ENCODE measurements at regions not wholly inside any gene's neighbourhood (a gene's known extent, or its start where the extent isn't known, plus 50 kb on each side); places are given as distances from the start of the nearest gene placed in this dataset.

DNA sequence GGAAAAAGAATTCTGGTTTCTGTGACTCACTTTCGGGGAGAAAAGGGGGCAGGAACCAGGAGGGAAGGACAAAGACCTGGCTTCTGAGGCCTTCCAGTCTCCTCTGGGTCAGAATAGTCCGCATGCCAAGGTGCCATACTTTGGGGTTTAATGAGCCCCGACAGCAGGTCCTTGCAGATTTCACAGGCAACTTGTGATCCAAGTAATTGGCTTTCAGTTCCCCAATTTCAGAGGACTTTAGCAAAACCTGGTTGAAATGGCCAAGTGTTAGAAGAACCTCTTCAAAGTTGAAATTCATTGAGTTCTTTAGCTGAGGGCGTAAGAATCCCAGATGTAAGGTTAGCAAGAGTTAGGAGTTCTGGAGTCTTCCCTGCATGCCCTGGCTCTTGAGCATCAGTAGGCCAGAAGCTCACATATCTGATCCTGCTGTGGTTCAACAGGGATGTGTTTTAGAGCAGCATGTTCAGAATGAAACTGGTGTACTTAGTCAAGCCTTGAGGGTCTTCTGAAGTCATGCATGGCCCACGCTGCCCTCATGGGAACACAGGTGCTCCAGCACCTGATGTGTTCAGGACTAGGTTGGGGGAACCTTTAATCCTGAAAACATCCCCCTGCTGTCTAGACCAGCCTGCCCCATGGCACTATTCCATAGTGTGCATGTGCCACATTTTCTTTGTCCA, 143.0 kb downstream of the NUP35 start:
- no peak for DNase-seq (ENCODE audit: extremely low read depth in 1 of 11, low read depth in 9 of 11, low spot score in 4 of 11)

DNA sequence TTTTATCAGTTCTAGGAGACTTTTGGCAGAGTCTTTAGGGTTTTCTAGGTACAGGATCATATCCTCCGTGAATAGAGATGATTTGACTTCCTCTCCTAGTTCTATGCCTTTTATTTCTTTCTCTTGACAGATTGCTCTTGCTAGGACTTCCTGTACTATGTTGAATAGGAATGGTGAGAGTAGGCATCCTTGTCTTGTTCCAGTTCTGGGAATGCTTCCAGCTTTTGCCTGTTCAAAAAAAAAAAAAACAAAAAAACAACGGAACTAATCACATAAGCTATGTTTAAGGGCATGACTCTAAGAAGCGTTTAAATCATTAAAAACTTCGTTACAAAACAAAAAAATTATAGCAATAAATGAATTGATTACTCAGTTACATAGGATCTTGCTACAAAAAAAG, 145.7 kb downstream of the NUP35 start:
- no peak for DNase-seq (ENCODE audit: extremely low read depth in 1 of 11, low read depth in 9 of 11, low spot score in 4 of 11)

DNA sequence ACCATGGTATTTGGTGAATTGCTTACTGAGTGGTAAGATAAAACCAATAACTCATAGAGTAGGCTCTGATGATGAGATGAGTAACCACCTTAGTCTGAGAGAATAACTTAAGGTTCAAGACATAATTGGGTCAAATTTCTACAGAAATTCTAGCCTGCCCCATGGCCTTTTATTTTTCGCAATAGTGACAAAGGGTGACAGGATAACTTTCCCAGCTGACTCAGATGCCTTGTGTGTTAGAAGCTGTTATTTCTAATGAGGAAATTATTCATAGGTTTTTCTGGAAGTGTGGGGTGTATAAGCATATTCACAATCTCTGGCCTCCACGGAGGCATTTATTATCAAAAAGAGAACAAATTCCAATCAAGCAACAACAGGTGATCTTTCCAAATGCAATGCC, 159.0 kb downstream of the NUP35 start:
- no peak for DNase-seq (ENCODE audit: extremely low read depth in 1 of 11, low read depth in 9 of 11, low spot score in 4 of 11)

DNA sequence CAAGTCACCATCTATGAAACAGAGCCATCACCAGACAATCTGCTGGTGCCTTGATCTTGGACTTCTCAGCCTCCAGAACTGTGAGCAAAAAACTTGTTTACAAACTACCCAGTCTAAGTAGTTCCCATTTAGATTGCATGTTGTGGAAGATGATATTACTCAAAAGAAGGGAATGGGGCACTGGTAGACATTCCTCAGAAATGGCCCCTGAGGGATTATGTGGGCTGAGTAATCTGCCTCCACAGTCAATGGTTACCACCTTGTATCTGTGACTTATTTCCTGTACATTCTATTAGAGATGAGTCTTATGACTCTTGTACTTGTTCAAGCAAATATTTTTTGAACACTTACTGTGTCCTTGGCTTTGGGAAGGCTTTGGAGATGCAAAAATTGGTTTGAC, 160.4 kb downstream of the NUP35 start:
- DNase-seq (ENCODE audit: extremely low read depth in 1 of 11, low read depth in 9 of 11, low spot score in 4 of 11), result no peak

DNA sequence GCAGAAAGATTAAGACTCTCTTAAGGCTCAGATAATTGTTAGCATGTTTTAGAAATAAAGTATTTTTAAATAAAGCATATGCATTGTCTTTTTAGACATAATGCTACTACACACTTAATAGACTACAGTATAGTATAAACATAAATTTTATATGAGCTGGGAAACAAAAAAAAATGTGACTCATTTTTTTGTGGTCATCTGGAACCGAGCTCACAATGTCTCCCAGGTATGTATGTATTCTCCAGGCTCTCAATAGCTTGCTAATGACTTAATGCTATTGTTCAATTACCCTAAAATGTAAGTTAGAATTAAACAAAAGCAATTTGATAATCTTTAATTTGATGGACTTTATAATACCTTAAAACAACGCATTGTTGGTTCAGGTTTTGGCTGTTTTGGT, 167.2 kb downstream of the NUP35 start:
- no peak for DNase-seq (ENCODE audit: extremely low read depth in 1 of 11, low read depth in 9 of 11, low spot score in 4 of 11)

DNA sequence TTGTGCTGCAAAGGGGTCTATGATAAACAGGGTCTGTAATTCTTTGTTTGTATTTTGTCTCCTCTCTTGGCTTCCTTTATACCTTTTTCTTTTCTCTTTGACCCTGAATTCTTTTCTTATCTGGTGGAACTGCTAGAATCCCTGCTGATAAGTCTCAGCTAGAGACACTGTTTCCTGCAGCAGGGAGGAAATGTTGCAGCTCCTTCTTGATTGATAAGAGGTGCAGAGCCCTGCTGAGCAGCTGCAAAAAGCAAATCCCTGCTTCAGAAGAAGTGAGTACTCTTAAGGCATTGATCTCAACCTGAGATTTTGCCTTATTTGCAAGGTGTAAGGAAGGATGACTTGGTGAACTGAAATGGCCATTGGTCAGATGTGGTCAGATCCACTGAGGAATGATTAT, 167.8 kb downstream of the NUP35 start:
- DNase-seq (ENCODE audit: extremely low read depth in 1 of 11, low read depth in 9 of 11, low spot score in 4 of 11), result no peak

DNA sequence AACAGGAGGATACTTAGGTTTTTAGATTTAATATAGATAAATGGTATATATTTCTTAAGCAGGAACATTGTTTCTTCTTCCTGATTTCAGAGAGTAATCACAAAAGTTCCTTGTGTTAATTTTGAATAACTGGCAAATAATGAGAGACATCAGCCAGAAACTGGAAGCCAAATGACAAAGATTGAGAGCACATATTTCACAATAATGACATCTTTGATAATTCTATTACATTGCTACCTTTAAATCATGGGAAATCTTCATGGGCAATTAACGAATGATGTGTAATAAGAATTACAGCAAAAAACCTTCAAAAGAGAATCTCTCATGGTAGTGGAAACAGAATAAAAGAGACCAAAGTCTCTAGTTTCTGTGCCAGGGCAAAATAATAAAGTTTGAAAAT, 215.1 kb downstream of the NUP35 start:
- DNase-seq (ENCODE audit: extremely low read depth in 1 of 11, low read depth in 9 of 11, low spot score in 4 of 11), result no peak

DNA sequence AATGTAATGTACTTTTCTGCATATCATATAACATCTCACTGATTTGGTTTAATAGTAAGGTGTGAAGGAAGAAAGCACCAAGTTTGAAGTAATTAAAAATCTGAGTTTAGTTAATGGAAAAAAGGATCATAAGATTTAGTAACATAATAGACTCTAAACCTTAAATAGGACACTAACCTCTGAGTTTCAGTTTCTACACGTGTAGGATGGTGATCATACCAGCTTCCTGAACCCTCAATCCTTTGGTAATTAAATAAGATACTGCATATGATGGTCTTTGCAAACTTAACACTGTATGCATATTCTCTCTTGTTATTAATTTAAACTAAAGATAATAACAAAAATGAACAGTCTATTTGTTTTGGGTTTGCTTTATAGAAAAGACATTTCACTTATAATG, 216.8 kb downstream of the NUP35 start:
- no peak for DNase-seq (ENCODE audit: extremely low read depth in 1 of 11, low read depth in 9 of 11, low spot score in 4 of 11)

DNA sequence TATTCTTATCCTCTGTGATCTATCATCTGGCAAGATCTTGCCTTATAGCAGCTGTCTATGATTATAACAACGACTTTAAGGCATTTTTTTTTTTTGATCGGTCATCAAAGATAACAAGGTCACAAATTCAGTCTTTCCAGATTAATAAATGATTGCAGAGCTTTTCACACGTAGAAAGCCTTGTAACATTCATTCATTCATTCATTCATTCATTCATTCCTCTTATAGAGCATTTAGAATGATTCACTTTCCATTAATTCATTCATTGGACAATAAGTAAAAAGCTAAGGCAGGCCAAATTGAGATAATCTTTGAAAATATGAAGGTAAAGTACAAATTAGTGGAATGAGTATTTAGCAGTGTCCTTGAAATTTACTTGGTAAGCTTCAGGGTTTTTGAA, 223.7 kb downstream of the NUP35 start:
- DNase-seq (ENCODE audit: extremely low read depth in 1 of 11, low read depth in 9 of 11, low spot score in 4 of 11), result no peak

DNA sequence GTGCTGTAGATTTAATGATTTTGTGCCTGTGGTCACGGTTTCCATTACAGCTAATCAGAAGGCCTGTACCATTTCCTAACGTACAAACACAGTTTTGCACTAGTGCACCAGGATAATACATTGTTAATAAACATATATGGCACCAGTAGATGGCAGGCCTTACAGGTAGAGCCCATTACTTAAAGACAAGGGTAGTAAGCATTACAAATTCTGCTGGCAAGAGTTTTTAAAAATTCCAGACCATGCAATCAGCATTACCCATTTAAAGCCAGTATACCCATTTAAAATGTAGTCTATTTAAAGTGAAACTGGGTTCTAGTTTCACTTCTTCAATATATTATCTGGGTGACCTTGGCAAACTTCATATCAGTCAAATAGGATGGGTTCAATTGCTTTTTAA, 224.2 kb downstream of the NUP35 start:
- no peak for DNase-seq (ENCODE audit: extremely low read depth in 1 of 11, low read depth in 9 of 11, low spot score in 4 of 11)

DNA sequence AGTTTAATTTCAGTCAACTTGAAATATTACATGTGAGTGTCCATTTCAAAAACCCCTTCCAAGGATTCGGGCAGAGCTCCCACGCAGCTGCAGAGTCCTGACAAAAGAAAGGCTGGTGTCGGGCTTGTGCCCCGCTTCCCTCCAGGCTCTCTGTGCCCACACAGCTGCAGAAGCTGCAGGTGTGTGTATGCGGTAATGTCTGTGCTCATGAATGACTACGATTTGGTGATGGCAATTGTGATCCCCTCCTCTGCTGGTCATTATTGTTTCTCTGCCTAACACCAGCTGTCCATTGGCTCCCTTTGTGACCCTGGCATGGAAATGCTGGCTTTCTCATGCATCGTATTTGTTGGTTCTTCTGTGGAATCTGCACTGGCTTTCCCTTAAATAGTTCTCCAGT, 224.8 kb downstream of the NUP35 start:
- no peak for DNase-seq (ENCODE audit: extremely low read depth in 1 of 11, low read depth in 9 of 11, low spot score in 4 of 11)

DNA sequence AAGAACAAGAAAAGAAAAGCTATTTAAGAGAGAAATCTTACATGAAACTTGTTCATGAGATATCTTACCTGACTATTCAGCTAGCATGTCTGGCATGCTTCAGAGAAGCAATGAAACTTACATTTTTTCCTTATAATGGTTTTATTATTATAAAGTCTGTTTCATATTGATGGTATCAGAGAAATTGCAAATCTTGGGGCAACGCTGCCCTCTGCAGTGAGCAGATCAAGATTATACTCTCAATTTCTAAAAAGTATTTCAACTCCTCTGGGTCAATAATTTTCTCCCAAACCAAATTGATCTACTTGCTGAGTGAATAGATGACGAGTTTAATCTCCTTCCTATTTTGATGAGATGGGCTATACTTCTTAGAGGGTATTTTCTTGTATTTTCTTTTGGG, 235.6 kb downstream of the NUP35 start:
- no peak for DNase-seq (ENCODE audit: extremely low read depth in 1 of 11, low read depth in 9 of 11, low spot score in 4 of 11)

DNA sequence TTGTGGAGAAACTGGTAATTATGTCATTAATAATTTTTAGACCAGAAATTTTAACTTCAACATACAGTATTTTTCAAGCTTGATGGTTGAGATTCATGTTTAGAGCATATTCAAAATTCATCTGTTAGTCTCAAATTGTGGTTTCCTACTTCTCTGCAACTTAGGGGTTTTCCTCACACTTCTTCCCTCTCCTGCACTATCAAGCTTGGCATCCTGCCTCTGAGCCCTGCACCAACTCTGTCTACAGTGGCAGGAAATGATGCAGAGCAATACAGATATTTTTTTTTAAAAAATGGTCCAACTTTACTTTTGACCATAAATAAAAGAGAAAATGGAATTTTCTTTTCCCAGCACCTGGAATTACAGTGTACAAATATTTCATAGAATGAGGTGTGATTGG, 247.3 kb downstream of the NUP35 start:
- no peak for DNase-seq (ENCODE audit: extremely low read depth in 1 of 11, low read depth in 9 of 11, low spot score in 4 of 11)

DNA sequence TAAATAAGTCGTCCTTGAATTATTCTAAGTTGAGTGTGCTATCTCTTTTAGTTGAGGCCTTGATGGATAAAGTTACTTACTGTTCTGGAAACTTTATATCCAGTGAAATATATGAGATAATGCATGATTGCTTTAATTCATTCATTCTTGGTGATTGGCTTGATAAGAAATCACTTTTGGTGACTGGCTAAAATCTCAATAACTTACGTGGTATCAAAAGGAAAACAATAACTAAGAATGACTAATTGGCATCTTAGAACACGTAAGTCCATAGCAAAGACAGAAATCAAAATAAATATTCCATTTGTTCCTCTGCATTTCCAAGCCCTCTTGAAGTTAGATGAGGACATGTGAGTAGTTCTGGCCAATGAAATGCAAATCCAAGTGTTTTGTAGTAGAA, 251.6 kb downstream of the NUP35 start:
- no peak for DNase-seq (ENCODE audit: extremely low read depth in 1 of 11, low read depth in 9 of 11, low spot score in 4 of 11)

DNA sequence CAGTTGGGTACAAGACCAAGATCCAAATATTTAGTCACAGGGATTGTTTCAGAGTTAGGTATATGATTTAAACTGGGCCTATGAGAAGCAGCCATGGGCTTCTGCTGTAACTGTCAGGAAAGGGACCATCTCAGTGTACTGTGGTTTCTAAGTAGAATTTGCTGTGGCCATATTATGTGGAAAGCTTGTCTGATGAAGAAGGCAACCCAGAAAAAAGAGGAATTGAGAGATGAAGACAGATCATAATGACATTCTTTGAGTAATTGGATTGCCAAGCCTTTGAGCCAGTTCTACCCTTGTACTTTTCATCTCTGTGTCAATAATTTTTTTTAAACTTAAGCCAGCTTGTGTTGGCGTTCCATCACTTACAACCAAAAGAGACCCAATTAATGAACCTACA, 259.6 kb downstream of the NUP35 start:
- no peak for DNase-seq (ENCODE audit: extremely low read depth in 1 of 11, low read depth in 9 of 11, low spot score in 4 of 11)

DNA sequence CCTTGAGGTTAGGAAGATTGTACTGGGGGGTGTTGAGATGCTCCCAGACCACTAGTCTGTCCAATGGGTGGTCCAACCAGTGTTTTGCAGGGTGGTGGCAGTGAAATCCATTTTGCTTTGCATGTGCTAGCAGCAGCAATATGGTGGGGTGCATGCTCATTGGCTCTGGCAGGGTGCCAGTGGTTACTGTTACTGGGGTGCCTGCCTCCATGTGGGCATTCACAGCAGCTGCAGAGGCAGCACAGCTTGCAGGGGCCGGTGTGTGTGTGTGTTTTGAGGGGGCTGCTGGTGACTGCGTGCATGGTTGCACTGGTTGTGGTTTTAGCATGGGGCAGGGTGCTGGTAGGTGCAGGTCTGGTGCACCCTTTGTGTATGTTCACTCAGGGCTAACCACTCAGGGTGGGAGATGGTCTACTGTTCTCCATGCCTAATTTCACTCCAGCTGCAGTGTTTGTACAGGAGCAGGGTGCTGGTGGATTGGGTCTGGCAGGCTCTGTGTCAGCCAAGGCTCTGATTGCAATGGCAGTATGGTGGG, 265.4 kb downstream of the NUP35 start:
- no peak for DNase-seq (ENCODE audit: extremely low read depth in 1 of 11, low read depth in 9 of 11, low spot score in 4 of 11)

DNA sequence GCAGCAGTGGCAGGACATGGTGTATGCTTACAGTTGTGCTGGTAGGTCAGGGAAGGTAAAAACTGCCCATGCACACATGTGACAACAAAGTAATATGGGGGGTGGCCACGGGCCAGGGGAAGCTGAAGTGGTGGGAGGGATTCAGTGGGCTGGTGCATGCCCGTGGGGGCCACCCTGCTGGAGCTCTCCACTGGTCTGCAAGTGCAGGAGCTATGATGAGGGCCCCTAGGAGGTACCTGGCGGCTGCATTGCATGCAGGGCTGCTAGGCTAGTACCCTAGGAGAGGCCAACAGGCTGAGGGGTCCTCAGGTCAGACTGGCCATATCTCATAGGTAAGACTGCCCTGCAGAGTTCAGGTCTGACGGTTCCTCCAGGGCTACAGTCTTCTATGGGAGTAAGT, 265.9 kb downstream of the NUP35 start:
- DNase-seq (ENCODE audit: extremely low read depth in 1 of 11, low read depth in 9 of 11, low spot score in 4 of 11), result no peak

DNA sequence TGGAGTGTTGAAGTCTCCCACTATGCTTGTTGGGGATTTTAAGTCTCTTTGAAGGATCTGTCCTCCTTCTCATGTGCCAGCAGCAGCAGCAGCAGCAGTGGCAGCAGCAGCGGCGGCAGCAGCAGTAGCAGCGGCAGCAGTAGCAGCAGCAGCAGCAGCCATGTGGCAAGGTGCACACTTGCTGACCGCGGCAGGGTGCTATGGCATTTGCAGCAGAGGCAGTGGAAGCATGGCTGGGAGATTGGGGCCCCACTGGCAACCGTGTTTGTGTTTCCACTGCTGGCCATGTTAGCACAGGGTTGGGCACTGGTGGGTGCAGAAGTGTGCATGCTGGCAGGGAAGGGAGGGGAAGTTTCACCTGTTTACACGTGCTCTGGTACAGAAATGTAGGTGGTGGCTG, 280.1 kb downstream of the NUP35 start:
- DNase-seq (ENCODE audit: extremely low read depth in 1 of 11, low read depth in 9 of 11, low spot score in 4 of 11), result no peak

DNA sequence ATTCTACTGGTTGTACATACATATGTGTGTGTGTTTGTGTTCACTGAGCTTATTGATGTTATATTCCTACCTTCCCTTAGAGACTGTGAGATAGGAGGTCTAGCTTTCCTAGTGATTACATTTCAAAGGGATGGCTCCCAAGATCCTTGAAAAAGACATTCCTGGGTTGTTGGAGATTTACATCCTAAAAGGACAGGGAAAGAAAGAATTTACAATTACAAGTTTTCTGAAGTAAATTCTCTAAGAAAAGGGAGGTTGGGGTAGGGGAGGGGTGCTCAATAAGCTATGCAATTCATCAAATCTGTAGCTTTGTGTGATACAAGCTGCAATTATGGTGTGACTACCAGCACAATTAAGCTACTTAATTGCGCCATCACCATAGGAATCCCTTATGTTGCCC, 284.3 kb downstream of the NUP35 start:
- DNase-seq (ENCODE audit: extremely low read depth in 1 of 11, low read depth in 9 of 11, low spot score in 4 of 11), result no peak

DNA sequence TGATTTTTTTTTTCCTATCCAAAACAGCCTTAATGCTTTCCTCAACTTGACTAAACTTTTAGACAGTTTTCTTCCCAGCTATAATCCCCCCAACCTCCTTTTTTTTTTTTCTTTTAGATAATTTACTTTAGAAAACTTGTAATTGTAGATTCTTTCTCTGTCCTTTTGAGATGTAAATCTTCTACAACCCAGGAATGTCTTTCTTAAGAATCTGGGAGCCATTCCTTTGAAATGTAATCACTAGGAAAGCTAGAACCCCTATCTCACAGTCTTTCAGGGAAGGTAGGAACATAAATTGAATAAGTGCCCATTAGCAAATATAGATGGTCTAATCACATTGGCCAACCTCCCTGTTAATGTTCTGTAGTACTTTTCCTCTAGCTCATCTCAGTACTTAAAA, 285.4 kb downstream of the NUP35 start:
- no peak for DNase-seq (ENCODE audit: extremely low read depth in 1 of 11, low read depth in 9 of 11, low spot score in 4 of 11)

DNA sequence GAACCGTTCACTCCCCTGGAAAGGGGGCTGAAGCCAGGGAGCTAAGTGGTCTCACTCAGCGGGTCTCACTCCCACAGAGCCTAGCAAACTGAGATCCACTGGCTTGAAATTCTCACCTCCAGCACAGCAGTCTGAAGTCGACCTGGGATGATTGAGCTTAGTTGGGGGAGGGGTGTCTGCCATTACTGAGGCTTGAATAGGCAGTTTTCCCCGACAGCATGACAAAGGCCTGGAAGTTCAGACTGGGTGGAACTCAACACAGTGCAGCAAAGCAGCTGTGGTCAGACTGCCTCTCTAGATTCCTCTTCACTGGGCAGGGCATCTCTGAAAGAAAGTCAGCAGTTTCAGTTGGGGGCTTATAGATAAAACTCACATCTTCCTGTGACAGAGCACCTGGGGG, 292.5 kb downstream of the NUP35 start:
- no peak for DNase-seq (ENCODE audit: extremely low read depth in 1 of 11, low read depth in 9 of 11, low spot score in 4 of 11)

DNA sequence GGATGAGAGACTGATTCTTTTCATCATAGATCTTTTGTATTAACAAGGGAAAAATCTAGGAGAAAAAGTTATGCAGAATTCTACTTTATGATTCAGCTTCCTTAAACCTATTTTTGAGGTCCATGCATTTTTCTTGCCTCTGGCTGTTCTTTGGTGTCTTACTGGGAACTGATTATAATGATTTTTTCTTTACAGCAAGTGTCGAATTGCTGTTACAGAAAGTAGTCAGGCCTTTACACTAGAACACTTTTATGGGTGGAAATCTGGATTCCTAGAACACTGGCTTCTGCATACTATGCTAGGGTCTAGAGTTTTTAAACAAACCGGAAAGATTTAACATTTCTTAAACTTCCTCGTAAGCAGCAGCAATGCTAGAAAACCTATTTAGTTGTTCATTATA, 302.6 kb downstream of the NUP35 start:
- DNase-seq (ENCODE audit: extremely low read depth in 1 of 11, low read depth in 9 of 11, low spot score in 4 of 11), result no peak

All from renal cortex interstitium (tissue), 11 donors.